Upper lobe of left lung (tissue), 6 donors: ENCODE measurements at regions not wholly inside any gene's neighbourhood (a gene's known extent, or its start where the extent isn't known, plus 50 kb on each side); places are given as distances from the start of the nearest gene placed in this dataset.
A peak's percentile ranks its signal among the peaks of the same experiment; 100 is the strongest.

ENCODE experiments used
- ATAC-seq, 2 donors: fragments of 200-7000 bp; cut with Tn5 transposase; one replicate each; pipeline ENCODE4 v1.9.1; 2022; ENCODE audit warnings: mild to moderate bottlenecking in 2 of 2, moderate library complexity in 2 of 2; ENCODE audit not compliant: low FRiP score in 2 of 2
- DNase-seq, 2 donors: peaks; one replicate each; pipeline ENCODE4 v3.0.0-alpha.2; 2019 to 2020
- H3K27ac ChIP-seq, 4 donors: fragments of 200-600 bp; sonication (generic); one replicate each; pipeline ENCODE4 v1.5.1; 2016 to 2019
- H3K27me3 ChIP-seq, 4 donors: fragments of 200-600 bp; sonication (generic); one replicate each; pipeline ENCODE4 v1.5.1; 2017 to 2019
- H3K36me3 ChIP-seq, 4 donors: fragments of 200-600 bp; sonication (generic); one replicate each; pipeline ENCODE4 v1.5.1; 2016 to 2019
- H3K4me1 ChIP-seq, 4 donors: fragments of 200-600 bp; sonication (generic); one replicate each; pipeline ENCODE4 v1.5.1; 2018 to 2019
- H3K4me3 ChIP-seq, 4 donors: fragments of 200-600 bp; sonication (generic); one replicate each; pipeline ENCODE4 v1.5.1; 2017 to 2019; ENCODE audit warnings: mild to moderate bottlenecking in 2 of 4, moderate library complexity in 1 of 4
- H3K9me3 ChIP-seq, 4 donors: fragments of 200-600 bp; sonication (generic); one replicate each; pipeline ENCODE4 v1.5.1; 2018 to 2019
- CTCF ChIP-seq, 6 experiments: fragments of 450-650 bp in 4 of 6; fragments of 200-600 bp in 2 of 6; sonication (generic) in 2 of 6; IDR thresholded peaks; one replicate each; pipeline ENCODE4 v1.5.1; 2016 to 2019; ENCODE audit warnings: antibody characterized with exemption in 6 of 6
- EP300 ChIP-seq, 4 donors: sonication (generic); formaldehyde crosslinking; IDR thresholded peaks; one replicate each; pipeline ENCODE4 v1.5.1; 2017; ENCODE audit warnings: antibody characterized with exemption in 4 of 4, control low read depth in 2 of 4
- POLR2A ChIP-seq, 4 donors: fragments of 450-650 bp; IDR thresholded peaks; one replicate each; pipeline ENCODE4 v1.5.1; 2016 to 2017; ENCODE audit warnings: antibody characterized with exemption in 4 of 4, mild to moderate bottlenecking in 2 of 4
- POLR2AphosphoS5 ChIP-seq, 2 donors: sonication (generic); formaldehyde crosslinking; IDR thresholded peaks; one replicate each; pipeline ENCODE4 v1.5.1; 2017; ENCODE audit warnings: antibody characterized with exemption in 2 of 2
- WGBS, 2 donors: methylation state at CpG; one replicate each; pipeline ENCODE4 v1.1.5; 2017 to 2018; 5-methylcytosine and 5-hydroxymethylcytosine counted together
- donor health status: DM: no; HTN: no; CAD: no; lungs with moderate emphysema.
- donor health status: DM: no; HTN: yes; CAD: no; lungs with severe emphysema.

- no peaks in the 10 kb centered on the region for H3K9me3 ChIP-seq
- DNase-seq (no peak), ATAC-seq (no peak)
- TF ChIP-seq POLR2A (IDR thresholded peaks at IDR 0.05) (no peak), CTCF (IDR thresholded peaks at IDR 0.05) (no peak)
- no peak overlapping the region for H3K27ac ChIP-seq
- WGBS, 2 donors, result 56 to 66% methylated on average over 3 of the region's 3 CpGs
- H3K27me3 ChIP-seq, result no peaks in the 10 kb centered on the region
- peaks cover 0 to 4% (median 0%) of the 10 kb centered on the region in 4 donors for H3K4me1 ChIP-seq
- no peaks in the 10 kb centered on the region for H3K36me3 ChIP-seq
- no peak overlapping the region for H3K4me3 ChIP-seq
Observed at GRCh38 chr5:174324680-174325079, 279.2 kb downstream of the NSG2 start.

GRCh38 chr5:174325431-174325830, 279.9 kb downstream of the NSG2 start:
- Histone ChIP-seq H3K4me1 (peaks cover 0 to 4% (median 0%) of the 10 kb centered on the region in 4 donors), H3K27me3 (no peaks in the 10 kb centered on the region)
- WGBS, 2 donors, result 74 to 75% methylated on average over 4 to 7 of the region's 7 CpGs

GRCh38 chr5:174325961-174326360, 280.5 kb downstream of the NSG2 start:
- no peak for TF ChIP-seq EP300 (IDR thresholded peaks at IDR 0.05)
- TF ChIP-seq POLR2A (IDR thresholded peaks at IDR 0.05), result no peak
- no peak for TF ChIP-seq POLR2AphosphoS5 (IDR thresholded peaks at IDR 0.05)
- TF ChIP-seq CTCF (IDR thresholded peaks at IDR 0.05), result no peak
- Histone ChIP-seq H3K9me3 (no peaks in the 10 kb centered on the region), H3K27ac (no peak overlapping the region), H3K4me3 (no peak overlapping the region), H3K27me3 (no peaks in the 10 kb centered on the region), H3K4me1 (peaks cover 0 to 4% (median 0%) of the 10 kb centered on the region in 4 donors), H3K36me3 (no peaks in the 10 kb centered on the region)
- 41 to 63% methylated on average over 6 of the region's 6 CpGs for WGBS, 2 donors
- DNase-seq, result no peak
- no peak for ATAC-seq

More at GRCh38 chr5:174325431-174325830, 279.9 kb downstream of the NSG2 start:
- TF ChIP-seq POLR2AphosphoS5 (IDR thresholded peaks at IDR 0.05) (no peak), POLR2A (IDR thresholded peaks at IDR 0.05) (no peak), EP300 (IDR thresholded peaks at IDR 0.05) (no peak), CTCF (IDR thresholded peaks at IDR 0.05) (no peak)
- Histone ChIP-seq H3K4me3 (no peak overlapping the region), H3K9me3 (no peaks in the 10 kb centered on the region), H3K36me3 (no peaks in the 10 kb centered on the region), H3K27ac (no peak overlapping the region)
- DNase-seq (no peak), ATAC-seq (no peak)

- WGBS, 2 donors, result 76 to 80% methylated on average over 1 to 2 of the region's 3 CpGs
- no peak overlapping the region for H3K4me3 ChIP-seq
- H3K27me3 ChIP-seq, result no peaks in the 10 kb centered on the region
- H3K4me1 ChIP-seq, result peaks cover 0 to 4% (median 0%) of the 10 kb centered on the region in 4 donors
- no peaks in the 10 kb centered on the region for H3K36me3 ChIP-seq
- no peak for ATAC-seq
- DNase-seq, result no peak
- H3K27ac ChIP-seq, result no peak overlapping the region
- H3K9me3 ChIP-seq, result no peaks in the 10 kb centered on the region
- TF ChIP-seq POLR2AphosphoS5 (IDR thresholded peaks at IDR 0.05), result no peak
- no peak for TF ChIP-seq EP300 (IDR thresholded peaks at IDR 0.05)
Observed at GRCh38 chr5:174326372-174326771, 280.9 kb downstream of the NSG2 start.

GRCh38 chr5:174327317-174327864, 281.9 kb downstream of the NSG2 start:
- WGBS, 2 donors, result 42% methylated on average over 10 of the region's 10 CpGs
- Histone ChIP-seq H3K27me3 (no peaks in the 10 kb centered on the region), H3K27ac (no peak overlapping the region), H3K4me1 (peaks cover 0 to 4% (median 0%) of the 10 kb centered on the region in 4 donors), H3K4me3 (no peak overlapping the region), H3K36me3 (no peaks in the 10 kb centered on the region), H3K9me3 (no peaks in the 10 kb centered on the region)
- DNase-seq, result peak in 1 of 2 donors; percentile 58
- TF ChIP-seq CTCF (IDR thresholded peaks at IDR 0.05) (peak; percentile 18 to 58 (median 42)), POLR2AphosphoS5 (IDR thresholded peaks at IDR 0.05) (no peak)
- ATAC-seq, result peak in 1 of 2 donors; percentile 70
